Liver (tissue), 8 donors: ENCODE measurements at regions not wholly inside any gene's neighbourhood (a gene's known extent, or its start where the extent isn't known, plus 50 kb on each side); places are given as distances from the start of the nearest gene placed in this dataset.

Experiments used
- DNase-seq: peaks from one replicate; pipeline ENCODE4 v3.0.0-alpha.2; 2017; ENCODE audit warnings: low spot score
- H3K27ac ChIP-seq, 2 donors: one replicate each; pipeline ENCODE4 v1.7.0; 2013; ENCODE audit warnings: inconsistent platforms in 2 of 2, low read length in 2 of 2, control low read depth in 1 of 2, low read depth in 1 of 2, mild to moderate bottlenecking in 1 of 2
- H3K27me3 ChIP-seq, 4 donors: one replicate each; pipeline versions ENCODE4 v1.6.1 to v1.7.0; 2013; ENCODE audit warnings: low read length in 3 of 4, inconsistent platforms in 1 of 4, mild to moderate bottlenecking in 1 of 4, moderate library complexity in 1 of 4; ENCODE audit not compliant: control insufficient read depth in 4 of 4, insufficient read depth in 4 of 4
- H3K36me3 ChIP-seq, 4 donors: one replicate each; pipeline versions ENCODE4 v1.6.1 to v1.7.0; 2013; ENCODE audit warnings: low read length in 3 of 4, mild to moderate bottlenecking in 3 of 4, low read depth in 1 of 4, moderate library complexity in 1 of 4; ENCODE audit not compliant: control insufficient read depth in 4 of 4, insufficient read depth in 3 of 4
- H3K4me1 ChIP-seq, 4 donors: one replicate each; pipeline versions ENCODE4 v1.6.1 to v1.7.0; 2013; ENCODE audit warnings: low read length in 3 of 4, mild to moderate bottlenecking in 3 of 4, moderate library complexity in 1 of 4; ENCODE audit not compliant: control insufficient read depth in 4 of 4, insufficient read depth in 4 of 4
- H3K4me3 ChIP-seq, 3 donors: one replicate each; pipeline versions ENCODE4 v1.6.1 to v1.7.0; 2013; ENCODE audit warnings: low read length in 3 of 3, control low read depth in 1 of 3, low read depth in 1 of 3, mild to moderate bottlenecking in 1 of 3
- H3K9ac ChIP-seq, 2 donors: one replicate each; pipeline ENCODE4 v1.7.0; 2013; ENCODE audit warnings: low read length in 2 of 2, mild to moderate bottlenecking in 2 of 2, moderate library complexity in 2 of 2, control low read depth in 1 of 2, low read depth in 1 of 2
- H3K9me3 ChIP-seq, 4 donors: one replicate each; pipeline versions ENCODE4 v1.6.1 to v1.7.0; 2013; ENCODE audit warnings: low read length in 3 of 4; ENCODE audit not compliant: control insufficient read depth in 4 of 4
- CTCF ChIP-seq: fragments of 150-350 bp; IDR thresholded peaks from 2 replicates; pipeline ENCODE4 v1.5.1; 2017; ENCODE audit warnings: improper control_type of control experiment, low read depth, low read length; ENCODE audit not compliant: missing input control
- EGR1 ChIP-seq, 2 donors: IDR thresholded peaks; 2 replicates each; pipeline ENCODE4 v1.6.1; 2016 to 2018; ENCODE audit warnings: antibody characterized with exemption in 2 of 2, low read depth in 2 of 2
- GABPA ChIP-seq, 2 donors: IDR thresholded peaks in 1 of 2; conservative IDR thresholded peaks in 1 of 2; 2 replicates each; pipeline ENCODE4 v1.6.1; 2016; ENCODE audit warnings: antibody characterized with exemption in 2 of 2, mild to moderate bottlenecking in 1 of 2, moderate library complexity in 1 of 2
- HNF4A ChIP-seq, 2 donors: conservative IDR thresholded peaks; 2 replicates each; pipeline ENCODE4 v1.6.1; 2016; ENCODE audit warnings: antibody characterized with exemption in 2 of 2, mild to moderate bottlenecking in 2 of 2
- MAX ChIP-seq: IDR thresholded peaks from 2 replicates; pipeline ENCODE4 v1.6.1; 2016; ENCODE audit warnings: antibody characterized with exemption
- RAD21 ChIP-seq, 2 donors: IDR thresholded peaks; 2 replicates each; pipeline ENCODE4 v1.6.1; 2016; ENCODE audit warnings: antibody characterized with exemption in 2 of 2, mild to moderate bottlenecking in 2 of 2
- REST ChIP-seq: IDR thresholded peaks from 2 replicates; pipeline ENCODE4 v1.6.1; 2016; ENCODE audit warnings: antibody characterized with exemption, mild to moderate bottlenecking
- RXRA ChIP-seq, 2 donors: IDR thresholded peaks; 2 replicates each; pipeline ENCODE4 v1.6.1; 2017 to 2018; ENCODE audit warnings: antibody characterized with exemption in 2 of 2, mild to moderate bottlenecking in 1 of 2
- TAF1 ChIP-seq: conservative IDR thresholded peaks from 2 replicates; pipeline ENCODE4 v1.6.1; 2016; ENCODE audit warnings: antibody characterized with exemption, mild to moderate bottlenecking
- WGBS: extraction: QIAGEN DNeasy Blood & Tissue Kit; methylation state at CpG from one replicate; pipeline ENCODE4 v1.1.7; 2013; 5-methylcytosine and 5-hydroxymethylcytosine counted together
- donor health status: healthy.
- donor health status: healthy.
- donor health status: healthy.
- donor health status: healthy.
- donor health status: healthy.

GRCh38 chr14:98955741-98956070, 316.3 kb downstream of the BCL11B start:
- H3K4me3 ChIP-seq, result no peak overlapping the region
- no peaks in the 10 kb centered on the region for H3K4me1 ChIP-seq
- TF ChIP-seq MAX (no peak), HNF4A (conservative IDR thresholded peaks at IDR 0.05) (no peak), EGR1 (IDR thresholded peaks at IDR 0.05; ENCODE audit: low read depth in 2 of 2) (no peak), REST (no peak), GABPA (IDR thresholded peaks at IDR 0.05 in 1 of 2, conservative IDR thresholded peaks at IDR 0.05 in 1 of 2) (no peak), TAF1 (no peak), RAD21 (IDR thresholded peaks at IDR 0.05) (no peak), RXRA (IDR thresholded peaks at IDR 0.05) (no peak)
- no peak overlapping the region for H3K9ac ChIP-seq
- DNase-seq, result no peak
- 92% methylated on average over 5 of the region's 5 CpGs for WGBS
- no peaks in the 10 kb centered on the region for H3K36me3 ChIP-seq
- H3K27ac ChIP-seq, result no peak overlapping the region
- no peaks in the 10 kb centered on the region for H3K27me3 ChIP-seq
- H3K9me3 ChIP-seq, result no peaks in the 10 kb centered on the region

- WGBS, result 88% methylated on average over 7 of the region's 7 CpGs
- TF ChIP-seq REST (no peak), MAX (no peak), CTCF (no peak)
- peak; percentile 16 for DNase-seq
- Histone ChIP-seq H3K4me3 (no peak overlapping the region), H3K9me3 (no peaks in the 10 kb centered on the region), H3K36me3 (no peaks in the 10 kb centered on the region), H3K27ac (no peak overlapping the region), H3K27me3 (no peaks in the 10 kb centered on the region), H3K4me1 (no peaks in the 10 kb centered on the region), H3K9ac (no peak overlapping the region)
These were observed 315.8 kb downstream of the BCL11B start for GRCh38 chr14:98956181-98956580.
